ENCODE measurements at regions not wholly inside any gene's neighbourhood (a gene's known extent, or its start where the extent isn't known, plus 50 kb on each side); places are given as distances from the start of the nearest gene placed in this dataset.

DNA sequence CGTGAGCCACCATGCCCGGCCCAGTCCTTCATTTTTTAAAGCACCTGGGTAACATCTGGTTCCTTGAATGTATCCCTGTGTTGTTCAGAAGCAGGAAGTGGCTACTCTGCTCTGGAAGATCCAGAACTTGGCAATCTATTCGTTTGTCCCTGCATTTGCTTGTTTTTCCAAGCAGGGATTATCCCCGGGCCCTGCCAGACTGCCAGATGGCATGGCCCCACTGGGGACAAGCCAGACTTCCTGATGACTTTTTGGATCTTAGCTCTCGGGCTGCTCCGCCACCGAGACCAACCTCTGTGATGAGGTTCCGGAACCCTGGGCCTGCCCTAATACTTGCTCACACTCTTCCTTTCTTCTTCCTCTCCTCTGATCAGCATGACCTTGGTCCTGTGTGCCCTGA, 496.7 kb downstream of the TYW1 start:
- TF ChIP-seq, protein P1, sequence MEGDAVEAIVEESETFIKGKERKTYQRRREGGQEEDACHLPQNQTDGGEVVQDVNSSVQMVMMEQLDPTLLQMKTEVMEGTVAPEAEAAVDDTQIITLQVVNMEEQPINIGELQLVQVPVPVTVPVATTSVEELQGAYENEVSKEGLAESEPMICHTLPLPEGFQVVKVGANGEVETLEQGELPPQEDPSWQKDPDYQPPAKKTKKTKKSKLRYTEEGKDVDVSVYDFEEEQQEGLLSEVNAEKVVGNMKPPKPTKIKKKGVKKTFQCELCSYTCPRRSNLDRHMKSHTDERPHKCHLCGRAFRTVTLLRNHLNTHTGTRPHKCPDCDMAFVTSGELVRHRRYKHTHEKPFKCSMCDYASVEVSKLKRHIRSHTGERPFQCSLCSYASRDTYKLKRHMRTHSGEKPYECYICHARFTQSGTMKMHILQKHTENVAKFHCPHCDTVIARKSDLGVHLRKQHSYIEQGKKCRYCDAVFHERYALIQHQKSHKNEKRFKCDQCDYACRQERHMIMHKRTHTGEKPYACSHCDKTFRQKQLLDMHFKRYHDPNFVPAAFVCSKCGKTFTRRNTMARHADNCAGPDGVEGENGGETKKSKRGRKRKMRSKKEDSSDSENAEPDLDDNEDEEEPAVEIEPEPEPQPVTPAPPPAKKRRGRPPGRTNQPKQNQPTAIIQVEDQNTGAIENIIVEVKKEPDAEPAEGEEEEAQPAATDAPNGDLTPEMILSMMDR (IDR thresholded peaks at IDR 0.05): no peak
- TF ChIP-seq EP300 (IDR thresholded peaks at IDR 0.05): no peak
